ENCODE measurements at regions not wholly inside any gene's neighbourhood (a gene's known extent, or its start where the extent isn't known, plus 50 kb on each side); places are given as distances from the start of the nearest gene placed in this dataset.

DNA sequence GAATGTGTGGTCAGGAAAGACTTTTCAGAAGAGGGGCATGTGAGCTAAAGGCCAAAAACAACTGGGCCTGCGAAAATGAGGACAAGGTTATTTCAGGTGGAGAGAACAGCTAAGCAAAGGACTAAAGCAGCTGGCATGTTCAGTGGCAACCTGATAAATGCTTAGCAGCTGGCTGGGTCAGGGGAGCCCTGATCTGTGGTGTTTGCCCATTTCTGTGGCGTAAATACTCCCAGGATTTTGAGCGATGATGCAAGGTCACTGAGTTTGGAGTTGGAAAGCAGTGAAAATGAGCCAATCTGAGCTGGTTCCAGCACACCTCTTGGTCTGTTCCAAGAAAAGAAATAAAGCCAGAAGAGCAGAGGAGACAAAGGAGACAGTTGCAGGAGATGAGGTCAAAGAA is 704.3 kb downstream of the UQCRFS1 start:
- TF ChIP-seq CTCF (IDR thresholded peaks at IDR 0.05 in 4 of 5, conservative IDR thresholded peaks at IDR 0.05 in 1 of 5) (no peak), POLR2A (IDR thresholded peaks at IDR 0.05) (no peak)

Data from gastrocnemius medialis (tissue), 4 donors.